ENCODE measurements at regions not wholly inside any gene's neighbourhood (a gene's known extent, or its start where the extent isn't known, plus 50 kb on each side); places are given as distances from the start of the nearest gene placed in this dataset.

GRCh38 chr7:33748793-33749192 is 156.5 kb upstream of the BMPER start:
- POLR2A ChIA-PET: no interaction called here

GRCh38 chr7:33750177-33750576 is 155.2 kb upstream of the BMPER start:
- ChIA-PET CTCF (no interaction called here), POLR2A (no interaction called here)

More at GRCh38 chr7:33748793-33749192, 156.5 kb upstream of the BMPER start:
- CTCF ChIA-PET: no interaction called here

GRCh38 chr7:33751443-33751842 is 153.9 kb upstream of the BMPER start:
- POLR2A ChIA-PET: no interaction called here
- CTCF ChIA-PET: interaction anchor here (1.3 kb wide), 1 partner anchor 9 kb away, joined by 4 read pairs; no protein-coding TSS in a partner anchor

GRCh38 chr7:33753881-33754525 is 151.3 kb upstream of the BMPER start:
- ChIA-PET POLR2A (no interaction called here), CTCF (no interaction called here)

GRCh38 chr7:33754933-33755928 is 150.1 kb upstream of the BMPER start:
- CTCF ChIA-PET: interaction anchor here (1.4 kb wide), 1 partner anchor 141 kb away, joined by 3 read pairs; no protein-coding TSS in a partner anchor
- POLR2A ChIA-PET: no interaction called here

- CTCF ChIA-PET: no interaction called here
- POLR2A ChIA-PET: no interaction called here
These were observed 148.3 kb upstream of the BMPER start for GRCh38 chr7:33757050-33757449.

GRCh38 chr7:33757563-33758165 is 147.7 kb upstream of the BMPER start:
- CTCF ChIA-PET: interaction anchor here (0.9 to 1.3 kb wide), 2 partner anchors 20 to 71 kb away, joined by 3 read pairs; no protein-coding TSS in a partner anchor
- POLR2A ChIA-PET: no interaction called here

- ChIA-PET POLR2A (no interaction called here), CTCF (interaction anchor here (0.5 to 1.7 kb wide), 2 partner anchors 9 to 708 kb away, joined by 3 to 4 read pairs; no protein-coding TSS in a partner anchor)
These were observed 145.2 kb upstream of the BMPER start for GRCh38 chr7:33760146-33760545.

GRCh38 chr7:33760834-33761233 is 144.5 kb upstream of the BMPER start:
- CTCF ChIA-PET: interaction anchor here (1.7 kb wide), 1 partner anchor 10 kb away, joined by 4 read pairs; no protein-coding TSS in a partner anchor
- POLR2A ChIA-PET: no interaction called here

- POLR2A ChIA-PET: no interaction called here
- CTCF ChIA-PET: no interaction called here
These were observed 143.8 kb upstream of the BMPER start for GRCh38 chr7:33761449-33762080.

GRCh38 chr7:33762151-33762910 is 143.0 kb upstream of the BMPER start:
- POLR2A ChIA-PET: no interaction called here
- CTCF ChIA-PET: no interaction called here

- POLR2A ChIA-PET: no interaction called here
- CTCF ChIA-PET: no interaction called here
These were observed 142.4 kb upstream of the BMPER start for GRCh38 chr7:33762911-33763306.

- ChIA-PET POLR2A (no interaction called here), CTCF (no interaction called here)
These were observed 140.4 kb upstream of the BMPER start for GRCh38 chr7:33764752-33765451.

- CTCF ChIA-PET: no interaction called here
- POLR2A ChIA-PET: no interaction called here
These were observed 138.9 kb upstream of the BMPER start for GRCh38 chr7:33766405-33766804.

- ChIA-PET CTCF (no interaction called here), POLR2A (no interaction called here)
These were observed 135.4 kb upstream of the BMPER start for GRCh38 chr7:33769930-33770329.

GRCh38 chr7:33770576-33770975 is 134.8 kb upstream of the BMPER start:
- ChIA-PET CTCF (interaction anchor here (0.6 kb wide), 1 partner anchor 99 kb away, joined by 3 read pairs; no protein-coding TSS in a partner anchor), POLR2A (no interaction called here)

- ChIA-PET CTCF (no interaction called here), POLR2A (no interaction called here)
These were observed 133.9 kb upstream of the BMPER start for GRCh38 chr7:33771422-33771821.

GRCh38 chr7:33773053-33773452 is 132.3 kb upstream of the BMPER start:
- POLR2A ChIA-PET: no interaction called here
- CTCF ChIA-PET: no interaction called here
